Activated CD4-positive, alpha-beta T cell treated with anti-CD3 and anti-CD28 coated beads for 24 hours (primary cell): ENCODE measurements at regions not wholly inside any gene's neighbourhood (a gene's known extent, or its start where the extent isn't known, plus 50 kb on each side); places are given as distances from the start of the nearest gene placed in this dataset.

Source experiments
- DNase-seq, 2 donors: peaks; one replicate each; pipeline ENCODE4 v3.0.0-alpha.2; 2020; ENCODE audit warnings: low read depth in 2 of 2

GRCh38 chr1:239823852-239824251, 267.8 kb upstream of the FMN2 start:
- no peak for DNase-seq

DNA sequence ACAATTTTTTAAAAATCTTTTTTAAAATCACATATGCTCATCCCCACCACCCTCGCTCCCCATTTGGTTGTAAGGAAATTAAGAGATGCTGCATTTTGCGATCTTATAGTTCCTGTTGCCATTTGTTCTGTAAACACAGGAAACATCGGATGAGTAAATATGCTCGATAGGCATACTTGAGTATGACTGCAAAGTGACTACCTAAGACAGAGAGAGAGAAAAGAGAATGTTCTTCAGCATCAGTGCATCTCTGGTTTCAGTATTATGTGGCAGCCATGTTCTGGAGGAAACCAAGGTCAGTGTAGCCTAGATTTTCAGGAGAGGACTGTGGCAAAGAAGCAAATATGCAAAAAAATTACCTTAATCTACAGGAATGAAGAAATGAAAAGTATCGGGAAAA, 265.5 kb upstream of the FMN2 start:
- no peak for DNase-seq

- DNase-seq, result no peak
These were observed 264.9 kb upstream of the FMN2 start for GRCh38 chr1:239826736-239827135.

- no peak for DNase-seq
These were observed 262.1 kb upstream of the FMN2 start for GRCh38 chr1:239829535-239829934.

GRCh38 chr1:239831577-239832355, 259.9 kb upstream of the FMN2 start:
- no peak for DNase-seq

DNA sequence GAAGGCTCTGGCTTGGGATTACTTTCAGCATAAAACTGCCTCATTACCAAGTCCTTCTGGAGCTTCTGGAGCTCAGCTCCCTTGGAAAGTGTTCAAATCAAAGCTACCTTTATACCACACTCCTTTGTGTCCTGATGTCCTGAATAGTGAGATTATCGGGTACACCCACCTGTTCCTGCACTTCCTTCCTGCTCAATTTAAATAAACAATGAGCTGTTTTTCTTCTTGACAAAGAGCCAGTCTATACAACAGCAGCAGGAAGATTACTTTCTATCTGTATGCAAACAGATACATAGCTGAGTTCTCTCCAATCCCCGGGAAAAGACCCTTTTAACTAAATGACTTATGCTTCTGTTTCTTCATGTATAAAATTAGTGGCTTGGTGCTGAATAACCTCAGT, 258.0 kb upstream of the FMN2 start:
- no peak for DNase-seq

GRCh38 chr1:239835946-239836440, 255.7 kb upstream of the FMN2 start:
- DNase-seq, result no peak

GRCh38 chr1:239840336-239840735, 251.3 kb upstream of the FMN2 start:
- DNase-seq, result no peak

GRCh38 chr1:239840790-239841189, 250.9 kb upstream of the FMN2 start:
- DNase-seq, result no peak

- no peak for DNase-seq
These were observed 250.1 kb upstream of the FMN2 start for GRCh38 chr1:239841631-239842030.

- no peak for DNase-seq
These were observed 248.1 kb upstream of the FMN2 start for GRCh38 chr1:239843541-239843940.

GRCh38 chr1:239844833-239845232, 246.8 kb upstream of the FMN2 start:
- DNase-seq, result no peak

- no peak for DNase-seq
These were observed 236.8 kb upstream of the FMN2 start for GRCh38 chr1:239854922-239855321.

- DNase-seq, result no peak
These were observed 235.6 kb upstream of the FMN2 start for GRCh38 chr1:239856067-239856466.

GRCh38 chr1:239856924-239857323, 234.8 kb upstream of the FMN2 start:
- DNase-seq, result no peak

DNA sequence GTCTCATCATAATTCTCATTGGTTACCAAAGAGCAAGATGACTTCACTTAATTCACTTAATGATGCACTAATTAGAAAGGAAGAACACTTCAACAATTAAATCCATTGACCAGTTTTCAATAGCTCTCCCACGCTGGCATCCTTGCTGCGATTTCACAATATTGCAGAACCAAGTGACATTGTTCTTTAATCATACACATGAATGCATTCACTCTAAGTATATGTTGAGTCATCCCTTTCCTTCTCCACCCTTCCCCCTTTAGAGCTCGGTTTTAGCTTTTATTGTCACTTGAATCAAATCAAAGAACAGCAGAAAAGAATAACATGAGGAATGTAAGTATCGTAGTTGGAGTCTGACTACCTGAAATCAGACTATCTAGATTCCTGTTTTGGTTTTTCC, 233.6 kb upstream of the FMN2 start:
- no peak for DNase-seq

DNA sequence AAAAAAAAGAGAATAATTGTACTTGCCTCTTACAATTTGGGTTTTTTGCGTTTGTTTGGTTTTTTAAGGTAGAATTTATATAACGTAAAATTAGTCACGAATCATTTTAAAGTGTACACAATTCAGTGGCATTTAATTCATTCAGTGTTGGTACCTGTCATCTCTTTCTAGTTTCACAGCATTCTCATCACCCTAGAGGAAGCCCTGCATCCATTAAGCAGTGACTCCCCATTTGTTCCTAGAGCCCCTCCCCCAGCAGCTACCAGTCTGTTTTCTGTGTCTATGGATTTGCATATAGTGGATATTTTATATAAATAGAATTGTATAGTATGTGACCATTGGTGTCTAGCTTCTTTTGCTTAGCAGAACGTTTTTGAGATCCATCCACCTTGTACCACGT, 233.2 kb upstream of the FMN2 start:
- DNase-seq, result no peak

DNA sequence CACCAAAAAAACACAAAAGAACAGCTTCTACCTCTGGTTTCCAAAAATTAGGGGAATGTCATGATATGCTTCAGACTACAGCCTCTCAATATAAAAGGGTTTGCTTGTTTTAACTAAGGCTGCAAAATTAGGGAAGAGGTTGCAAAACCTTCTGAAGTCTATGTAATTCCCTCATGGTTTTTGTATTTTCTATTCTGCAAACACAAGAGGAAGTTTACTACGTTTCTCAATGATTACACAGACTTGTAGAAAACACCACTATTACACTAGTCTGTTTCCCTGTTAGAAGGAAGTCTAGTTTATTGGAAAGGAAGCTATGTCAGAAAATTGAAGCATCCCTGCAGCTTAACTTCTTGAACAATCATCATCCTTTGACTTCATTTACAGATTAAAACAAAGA, 229.7 kb upstream of the FMN2 start:
- no peak for DNase-seq

DNA sequence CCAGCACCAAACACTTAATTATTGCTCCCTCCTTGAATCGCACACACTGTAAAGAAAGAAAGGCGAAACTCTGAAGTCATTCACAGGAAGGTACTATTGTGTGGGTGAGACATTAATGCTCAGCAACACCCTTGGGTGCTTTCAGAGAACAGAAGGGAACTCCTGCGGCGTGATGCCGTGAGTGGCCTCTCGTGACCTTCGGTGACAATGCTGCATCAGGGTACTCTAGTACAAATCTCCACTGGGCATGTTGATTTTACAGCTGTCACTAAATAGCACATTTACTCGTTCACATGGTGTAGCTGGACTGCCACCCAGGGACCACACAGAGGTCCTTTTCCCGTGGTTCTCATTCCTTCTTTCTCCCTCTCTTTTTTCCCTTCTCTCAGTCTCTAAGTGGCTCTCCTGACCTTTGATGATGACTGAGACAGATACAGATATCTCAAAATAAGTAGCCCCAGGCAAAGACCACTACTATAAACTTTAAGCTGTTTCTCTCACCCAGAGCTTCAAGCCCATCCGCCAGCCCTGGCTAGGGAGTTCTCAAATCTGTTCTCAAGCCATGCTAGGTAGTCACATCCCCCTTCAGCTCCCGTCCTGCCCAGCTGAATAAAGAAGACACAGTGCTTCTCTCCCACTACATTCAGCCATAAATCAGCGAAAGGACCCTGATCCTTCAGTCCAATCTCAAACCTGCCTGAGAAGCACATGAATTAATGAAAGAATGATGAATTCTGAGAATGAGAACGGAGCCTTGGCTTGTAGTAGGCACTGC, 223.4 kb upstream of the FMN2 start:
- DNase-seq, result no peak

GRCh38 chr1:239870194-239870593, 221.5 kb upstream of the FMN2 start:
- DNase-seq, result no peak

DNA sequence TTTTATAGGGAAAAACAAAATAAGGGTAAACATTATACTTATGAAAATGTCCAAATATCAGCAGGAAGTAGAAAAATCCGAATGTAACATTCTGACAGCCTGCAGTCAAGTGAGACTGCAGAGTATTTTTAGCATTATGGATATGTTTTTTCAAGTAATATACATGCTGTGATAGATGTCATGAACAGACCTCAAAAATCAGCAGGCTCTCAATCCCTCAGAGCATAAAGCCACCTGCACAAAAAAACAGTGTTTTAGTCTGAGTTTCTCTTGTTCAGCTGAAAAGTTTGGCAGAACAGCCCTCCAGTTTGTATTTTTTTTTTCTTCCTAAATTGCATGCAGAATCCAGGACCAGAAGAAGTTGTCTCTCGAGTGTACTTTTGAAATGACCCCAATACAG, 219.1 kb upstream of the FMN2 start:
- no peak for DNase-seq

DNA sequence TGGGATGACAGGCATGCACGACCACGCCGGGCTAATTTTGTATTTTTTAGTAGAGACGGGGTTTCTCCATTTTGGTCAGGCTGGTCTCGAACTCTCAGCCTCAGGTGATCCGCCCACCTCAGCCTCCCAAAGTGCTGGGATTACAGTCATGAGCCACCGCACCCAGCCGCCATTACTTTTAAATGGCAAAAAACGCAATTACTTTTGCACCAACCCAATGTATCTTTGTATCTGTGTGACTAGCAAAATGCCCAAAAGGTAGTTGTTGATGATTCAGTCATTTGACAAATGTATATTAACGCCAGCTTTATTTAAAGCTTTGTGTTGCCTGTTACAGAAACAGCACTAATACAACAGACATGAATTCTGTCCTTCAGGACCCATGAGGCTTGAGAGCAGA, 216.9 kb upstream of the FMN2 start:
- no peak for DNase-seq
